ENCODE measurements at regions not wholly inside any gene's neighbourhood (a gene's known extent, or its start where the extent isn't known, plus 50 kb on each side); places are given as distances from the start of the nearest gene placed in this dataset.

- TF ChIP-seq CTCF (conservative IDR thresholded peaks at IDR 0.05; ENCODE audit: low read depth, low read length) = no peak
- TF ChIP-seq POLR2A (IDR thresholded peaks at IDR 0.05; ENCODE audit: low read depth, low read length) = no peak
- TF ChIP-seq SMC3 (IDR thresholded peaks at IDR 0.05; ENCODE audit: low read depth, low read length) = no peak
- no peak for TF ChIP-seq RAD21 (IDR thresholded peaks at IDR 0.05; ENCODE audit: low read length)
Observed at GRCh38 chr14:28831126-28831525, 64.5 kb downstream of the FOXG1 start.

Data from IMR-90 (cell line).